NCI-H2081 (cell line): ENCODE measurements at regions not wholly inside any gene's neighbourhood (a gene's known extent, or its start where the extent isn't known, plus 50 kb on each side); places are given as distances from the start of the nearest gene placed in this dataset.

Experiments
- DNase-seq, 2 experiments: peaks; one replicate each; lab custom pipeline; 2025; lab: John Stamatoyannopoulos, UW

DNA sequence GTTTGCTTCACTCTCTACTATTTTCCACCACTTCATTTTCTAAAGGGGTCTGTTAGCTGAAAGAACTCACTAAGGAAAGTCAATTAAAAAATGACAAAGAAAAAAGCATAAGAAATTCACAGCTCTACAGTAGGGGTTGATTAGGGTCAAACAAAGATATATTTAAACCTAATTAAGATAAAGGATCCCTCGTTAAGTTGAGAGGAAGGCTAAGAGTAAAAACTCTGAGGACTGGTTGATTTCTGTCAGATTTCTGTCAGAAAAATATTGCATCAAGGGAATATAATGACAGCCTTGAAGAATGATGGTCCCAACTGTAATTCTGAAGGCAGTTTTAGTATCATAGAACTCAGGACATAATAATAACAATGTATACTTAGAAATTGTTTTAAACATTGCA lies 218.0 kb downstream of the QDPR start:
- DNase-seq = no peak

DNA sequence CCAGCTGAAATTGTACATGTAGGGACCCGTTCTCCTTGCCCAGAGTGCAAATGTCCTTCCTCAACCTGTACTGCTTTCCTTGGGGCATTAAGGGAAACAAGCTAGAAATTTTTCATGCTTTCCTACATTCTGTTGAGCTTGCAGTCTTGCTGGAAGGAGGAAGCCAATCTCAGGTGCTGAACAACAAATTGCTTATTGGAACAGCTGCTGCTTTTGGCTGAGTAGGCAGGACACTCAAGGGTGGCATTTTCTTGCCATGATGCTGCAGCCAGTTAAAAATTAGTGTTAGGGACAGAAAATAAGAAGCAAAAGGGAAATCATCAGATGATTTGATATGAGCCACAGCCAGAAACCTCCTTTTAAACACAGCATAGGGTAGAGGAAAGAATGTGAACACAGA lies 223.7 kb downstream of the QDPR start:
- DNase-seq = peak in 1 of 2 experiments; percentile 15

DNA sequence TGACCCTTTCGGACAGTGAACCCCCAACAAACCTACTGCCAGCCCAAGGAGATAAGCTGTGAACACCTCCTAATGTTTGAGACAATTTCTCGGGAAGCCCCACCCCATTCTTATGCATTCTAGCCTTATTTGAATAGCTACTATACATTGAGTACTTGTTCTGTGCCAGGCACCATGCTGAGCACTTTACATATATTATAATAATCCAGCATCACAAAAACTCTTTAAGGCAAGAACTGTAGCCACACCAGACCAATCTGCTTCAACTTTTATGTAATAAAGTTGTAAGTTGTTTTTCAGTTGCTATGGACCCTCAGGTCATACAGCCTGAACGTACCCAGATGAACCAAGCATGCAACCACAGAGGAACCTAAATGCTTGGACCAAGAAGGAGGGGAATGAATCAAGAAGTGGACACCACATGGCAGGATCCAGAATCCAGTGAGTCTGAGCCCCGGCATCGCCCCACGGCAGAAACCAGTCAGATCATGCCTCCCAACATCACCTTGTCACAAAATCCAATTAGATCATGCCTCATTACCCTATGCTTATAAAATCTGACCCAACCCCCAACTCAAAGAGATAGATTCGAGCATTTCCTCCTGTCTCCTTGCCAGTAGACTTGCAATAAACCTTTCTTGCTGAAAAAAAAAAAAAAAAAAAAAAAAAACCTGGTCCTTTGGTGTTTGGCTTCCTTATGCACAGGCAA lies 225.0 kb downstream of the QDPR start:
- DNase-seq = no peak

DNA sequence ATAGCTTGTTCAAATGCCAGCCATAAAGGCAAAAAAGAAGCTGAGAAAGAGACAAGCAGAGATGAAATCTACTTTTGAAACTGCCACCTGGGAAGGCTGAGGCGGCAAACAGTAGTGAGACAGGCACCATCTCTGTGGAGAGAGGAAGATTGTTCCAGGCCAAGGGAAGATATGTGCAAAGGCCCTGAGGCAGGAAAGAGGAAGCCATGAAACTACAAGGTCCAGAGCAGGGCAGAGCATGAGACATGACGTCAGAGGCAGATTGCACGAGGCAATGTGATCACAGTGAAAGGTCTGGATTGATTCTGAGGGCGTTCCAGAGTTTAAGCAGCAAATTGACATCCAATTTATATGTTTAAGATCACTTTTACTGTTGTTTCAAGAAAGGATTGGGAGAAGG lies 226.1 kb downstream of the QDPR start:
- DNase-seq = no peak

DNA sequence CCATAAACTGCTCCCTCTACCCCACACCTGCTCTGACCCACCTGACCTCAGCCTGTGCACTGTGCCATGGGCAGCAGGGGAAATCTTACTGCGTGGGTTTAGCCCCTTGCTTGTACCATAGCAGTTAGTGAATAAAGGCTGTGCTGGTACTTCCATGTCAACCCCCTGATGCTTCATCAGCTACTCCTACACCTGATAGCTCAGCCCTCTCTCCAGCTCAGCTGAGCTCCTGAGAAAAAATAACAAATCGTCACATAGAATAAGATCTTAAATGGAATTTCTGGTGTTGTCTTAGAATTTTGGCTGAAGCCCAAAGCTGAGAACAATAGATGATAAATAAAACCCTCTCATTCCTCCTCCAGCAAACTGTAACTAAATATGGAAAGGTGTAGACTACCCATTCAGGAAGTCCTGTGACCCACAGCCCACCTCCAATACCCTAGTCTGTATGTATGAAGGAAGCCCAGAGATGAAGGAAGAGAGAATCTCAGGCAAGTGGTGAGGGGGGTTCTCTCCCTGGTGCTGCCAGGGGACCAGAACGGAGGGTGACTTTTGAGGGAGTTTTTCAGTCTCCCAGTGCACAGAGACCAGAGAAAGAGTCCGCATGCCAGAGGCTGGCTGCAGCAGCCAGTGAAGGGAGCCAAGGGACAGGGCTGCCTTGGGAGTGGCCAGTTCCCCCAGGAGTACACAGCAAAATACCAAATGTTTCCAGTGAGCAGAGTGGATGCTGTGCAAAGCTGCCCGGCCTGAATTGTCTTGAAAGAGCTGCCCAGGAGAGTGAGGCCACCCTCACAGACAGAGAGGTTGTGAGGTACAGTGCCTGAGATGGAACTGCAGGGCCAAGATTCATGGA lies 227.3 kb downstream of the QDPR start:
- DNase-seq = no peak

DNA sequence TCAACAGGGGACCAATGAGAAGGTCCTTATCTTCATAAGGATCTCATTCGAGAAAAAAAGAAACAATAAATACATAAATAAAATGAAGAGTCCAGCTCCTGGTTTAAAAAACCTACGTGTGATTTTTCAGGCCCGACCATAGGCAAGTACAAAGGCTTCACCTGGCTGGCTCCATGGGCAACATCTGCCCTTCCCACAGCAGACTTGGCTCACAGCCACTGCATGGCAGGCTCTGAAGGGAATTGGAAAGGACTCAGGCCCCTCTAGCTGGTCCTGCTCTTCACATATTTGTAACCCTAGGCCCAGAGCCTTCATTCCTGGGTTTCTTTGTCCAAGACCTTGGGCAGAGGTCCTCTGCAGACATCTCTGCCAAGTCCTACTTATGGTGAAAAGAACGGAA lies 228.1 kb downstream of the QDPR start:
- peak in 1 of 2 experiments; percentile 46 for DNase-seq

DNA sequence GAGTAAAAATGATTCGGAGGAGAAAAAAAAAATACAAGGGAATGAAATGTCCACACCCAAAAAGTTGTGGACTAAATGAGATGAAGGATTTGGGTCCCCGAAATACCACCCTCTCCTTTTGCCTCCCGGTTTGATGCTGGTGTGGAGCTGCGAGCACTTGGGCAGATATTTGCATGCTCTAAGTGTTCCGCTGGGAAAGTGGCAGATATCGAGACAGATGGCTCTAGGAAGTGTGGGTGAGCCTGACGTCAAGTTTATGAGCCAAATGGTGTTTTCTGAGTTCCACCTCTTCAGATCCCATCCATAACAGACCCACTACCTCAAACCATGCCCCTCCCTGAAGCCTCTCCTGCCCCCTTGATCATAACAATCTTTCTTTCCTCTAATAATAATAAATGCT lies 228.6 kb downstream of the QDPR start:
- no peak for DNase-seq

DNA sequence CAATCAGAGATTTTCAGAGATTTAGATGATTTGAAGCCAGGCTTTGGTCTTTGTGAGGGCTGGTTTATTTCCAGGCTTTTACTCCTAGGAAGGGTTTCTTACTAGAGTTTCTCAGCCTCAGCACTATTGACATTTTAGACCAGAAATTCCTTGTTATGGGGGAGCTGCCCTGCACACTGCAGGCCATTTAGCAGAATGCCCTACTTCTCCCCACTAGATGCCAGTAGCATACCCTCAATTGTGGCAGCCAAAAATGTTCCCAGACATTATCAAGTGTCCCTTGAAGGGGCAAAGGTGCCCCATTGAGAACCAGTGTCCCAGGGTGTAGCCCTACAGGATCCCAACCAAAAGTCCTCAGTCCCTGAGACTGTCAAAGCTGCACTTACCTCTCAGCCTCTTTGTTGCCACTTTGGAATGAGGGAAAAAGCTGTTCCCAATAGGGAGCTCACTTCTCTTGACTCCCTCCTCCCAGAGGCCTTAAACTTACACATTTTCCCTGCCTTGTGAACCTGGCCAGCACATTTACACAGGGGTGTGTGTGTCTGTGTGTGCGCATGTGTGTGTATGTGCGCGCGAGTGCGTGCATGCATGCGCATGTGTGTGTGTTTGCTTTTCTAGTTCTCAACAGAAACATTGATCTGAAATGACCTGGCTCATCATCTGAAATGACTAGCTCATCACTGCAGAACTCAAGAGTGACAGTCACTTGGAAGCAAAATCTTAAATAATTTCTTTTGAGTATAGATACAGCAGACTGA lies 231.4 kb downstream of the QDPR start:
- DNase-seq = no peak

DNA sequence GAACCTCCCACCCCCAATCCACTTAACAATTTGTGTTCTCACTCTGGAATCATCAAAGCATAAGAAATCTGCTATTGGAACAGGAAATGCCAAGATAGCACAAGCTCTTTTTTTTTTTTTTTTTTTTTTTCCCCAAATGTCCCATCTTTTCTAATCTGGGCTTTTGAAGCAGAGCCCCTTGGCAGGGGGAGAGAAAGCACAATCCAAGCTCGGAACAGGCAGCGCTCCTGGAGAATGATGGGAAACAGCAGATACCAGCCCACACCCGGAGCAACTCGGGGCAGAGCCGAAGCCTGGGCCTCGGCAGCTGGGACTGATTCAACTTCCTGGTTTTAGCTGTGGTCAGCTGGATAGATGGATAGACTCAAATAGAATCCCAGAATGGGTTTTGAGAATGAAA lies 235.1 kb downstream of the QDPR start:
- DNase-seq = no peak

DNA sequence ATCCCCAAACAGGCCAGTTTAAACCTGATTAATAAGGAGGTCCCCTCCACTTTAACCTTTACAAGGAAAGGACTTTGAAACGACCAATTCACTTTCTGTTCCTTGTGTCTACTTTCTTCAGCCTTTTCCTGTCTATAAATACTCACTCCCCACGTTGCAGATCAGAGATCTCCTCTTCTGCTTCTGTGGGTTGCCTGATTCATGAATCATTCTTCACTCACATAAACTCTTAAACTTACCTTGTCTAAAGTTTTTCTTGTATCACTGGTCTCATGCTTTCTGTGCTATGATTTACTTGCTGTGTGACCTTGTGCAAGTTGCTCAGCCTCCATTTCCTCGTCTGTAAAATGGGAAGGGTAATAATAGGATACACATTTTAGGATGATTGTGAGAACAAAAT lies 236.1 kb downstream of the QDPR start:
- no peak for DNase-seq

DNA sequence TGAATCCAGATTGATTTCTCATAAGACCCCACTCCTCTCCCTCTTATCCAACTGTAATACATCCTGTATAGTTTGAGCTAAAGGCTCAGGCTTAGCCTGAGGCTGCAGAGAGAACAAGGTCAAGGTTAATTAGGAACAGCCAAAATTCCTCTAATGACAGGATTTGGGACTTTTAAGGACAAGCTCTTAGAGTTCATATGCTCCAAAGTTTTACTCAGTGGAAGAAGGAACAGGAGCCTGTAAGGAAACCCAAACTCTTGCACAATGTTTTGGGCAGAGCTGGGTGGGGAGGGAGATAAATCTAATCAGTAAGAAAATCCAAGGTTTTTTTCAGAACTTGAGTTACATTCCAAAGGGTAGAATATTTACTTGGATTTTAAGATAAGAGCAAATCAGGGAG lies 238.8 kb downstream of the QDPR start:
- DNase-seq = no peak

DNA sequence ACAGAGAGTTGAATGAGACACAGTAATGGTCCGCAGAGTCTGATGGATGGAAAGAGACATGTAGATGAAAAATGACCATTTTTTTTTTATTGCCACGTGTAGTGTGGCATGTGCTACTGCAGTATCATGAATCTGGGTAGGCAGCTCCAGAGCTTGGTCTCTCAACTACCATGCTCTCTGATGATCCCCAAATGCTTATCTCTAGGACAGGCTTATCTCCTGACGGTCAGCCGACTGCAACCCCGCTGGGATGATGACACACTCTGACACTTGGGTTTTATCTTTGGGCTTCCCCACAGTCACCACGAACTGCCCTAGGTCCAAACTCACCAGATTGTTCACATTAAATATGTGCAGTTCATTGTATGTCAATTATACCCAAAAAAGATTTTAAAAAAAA lies 239.7 kb downstream of the QDPR start:
- DNase-seq = no peak

DNA sequence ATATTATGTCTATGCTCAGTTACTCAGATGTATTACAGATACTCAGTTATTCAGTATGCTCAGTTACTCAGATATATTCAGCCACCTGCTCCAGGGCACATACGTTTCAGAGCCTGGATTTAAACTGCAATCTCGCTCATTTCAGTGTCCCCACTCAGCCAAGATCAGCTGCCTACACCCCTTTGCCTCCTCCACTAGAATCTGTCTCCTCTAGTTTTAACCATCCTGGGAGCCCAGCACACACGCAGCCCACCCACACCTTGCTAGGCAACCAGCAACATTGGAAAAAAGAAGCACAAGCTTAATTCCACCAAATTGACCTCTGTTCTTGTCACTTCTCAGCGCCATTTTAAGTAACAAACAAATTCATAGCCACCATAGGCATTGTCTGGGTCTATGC lies 246.2 kb downstream of the QDPR start:
- no peak for DNase-seq

DNA sequence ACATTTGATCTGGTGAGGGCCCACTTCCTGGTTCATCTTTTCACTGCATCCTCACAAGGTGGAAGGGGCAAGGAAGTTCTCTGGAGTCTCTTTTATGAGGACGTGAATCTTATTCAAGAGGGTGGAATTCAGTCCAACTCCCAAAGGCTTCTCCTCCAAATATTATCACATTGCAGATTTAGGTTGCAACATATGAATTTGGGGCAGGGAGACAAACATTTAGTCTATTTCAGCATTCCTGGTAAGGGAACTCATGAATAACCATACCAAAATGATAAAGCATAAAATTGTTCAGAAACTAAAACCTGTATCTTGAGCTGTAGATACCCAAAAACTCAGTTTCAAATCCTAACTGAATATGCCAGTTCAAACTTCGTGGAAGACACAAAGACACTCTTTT lies 246.8 kb downstream of the QDPR start:
- DNase-seq = no peak

DNA sequence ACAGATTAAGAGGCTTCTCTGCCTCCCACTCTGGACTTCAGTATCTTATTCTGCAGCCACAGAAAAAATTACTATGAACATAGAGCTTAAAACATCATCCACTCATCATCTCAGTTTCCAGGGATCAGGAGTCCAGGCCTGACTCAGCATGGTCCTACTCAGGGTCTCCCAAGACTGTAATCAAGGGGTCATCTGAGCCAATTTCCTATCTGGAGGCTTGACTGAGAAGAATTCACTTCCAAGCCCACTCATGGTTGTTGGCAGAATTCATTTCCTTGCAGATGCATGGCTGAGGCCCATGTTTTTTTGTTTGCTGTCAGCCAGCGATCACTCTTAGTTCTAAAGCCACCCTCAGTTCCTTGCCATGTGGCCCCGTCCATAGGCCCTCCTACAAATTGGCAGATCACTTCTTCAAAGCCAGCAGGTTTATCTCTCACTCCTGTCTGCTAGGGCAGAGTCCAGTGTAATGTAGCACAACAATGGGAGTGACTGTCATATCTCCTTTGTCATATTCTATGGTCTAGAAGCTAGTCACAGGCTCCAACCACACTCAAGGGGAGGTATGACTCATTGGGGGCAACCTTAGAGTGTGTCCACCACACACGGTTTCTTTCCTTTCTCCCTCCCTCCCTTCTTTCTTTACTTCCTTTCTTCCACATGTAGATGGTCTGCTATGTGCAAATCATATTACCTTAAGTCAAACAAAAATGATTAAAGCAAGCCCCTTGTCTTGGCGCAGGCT lies 251.6 kb downstream of the QDPR start:
- DNase-seq = no peak

DNA sequence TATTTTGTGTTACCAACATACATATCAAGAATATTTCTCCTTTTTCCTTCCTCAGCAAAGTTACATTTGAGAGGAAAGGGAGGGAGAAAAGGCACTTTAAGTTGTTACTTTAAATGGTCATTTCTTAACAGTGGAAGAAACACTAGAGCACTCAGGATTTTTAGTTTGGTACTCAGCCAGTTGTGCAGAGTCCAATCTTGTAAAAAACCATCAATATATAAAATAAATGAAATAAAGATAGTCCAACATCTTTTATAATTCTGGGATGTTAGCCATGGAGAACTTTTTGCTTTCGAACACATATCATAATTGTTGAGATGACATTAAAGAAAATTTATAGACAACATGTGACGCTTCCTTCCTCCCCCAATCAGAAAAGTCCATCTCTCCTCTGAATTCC lies 253.8 kb downstream of the QDPR start:
- DNase-seq = no peak

DNA sequence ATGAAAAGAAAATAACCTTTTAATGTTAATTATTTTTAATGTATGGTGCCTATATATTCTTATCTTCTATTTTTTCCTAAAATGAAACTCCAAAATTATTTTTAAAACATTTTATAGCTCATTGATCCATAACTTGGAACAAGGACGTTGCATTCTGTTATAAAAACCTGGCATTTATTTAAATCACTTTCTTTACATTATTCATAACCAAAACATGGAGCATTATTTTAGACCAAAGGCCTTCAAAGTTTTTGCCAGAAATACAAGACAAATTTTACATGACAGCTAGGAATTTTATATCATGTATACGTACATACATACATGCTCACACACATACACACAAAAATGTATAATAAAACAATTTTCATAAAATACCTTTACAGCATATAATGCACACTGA lies 259.8 kb downstream of the QDPR start:
- DNase-seq = no peak

DNA sequence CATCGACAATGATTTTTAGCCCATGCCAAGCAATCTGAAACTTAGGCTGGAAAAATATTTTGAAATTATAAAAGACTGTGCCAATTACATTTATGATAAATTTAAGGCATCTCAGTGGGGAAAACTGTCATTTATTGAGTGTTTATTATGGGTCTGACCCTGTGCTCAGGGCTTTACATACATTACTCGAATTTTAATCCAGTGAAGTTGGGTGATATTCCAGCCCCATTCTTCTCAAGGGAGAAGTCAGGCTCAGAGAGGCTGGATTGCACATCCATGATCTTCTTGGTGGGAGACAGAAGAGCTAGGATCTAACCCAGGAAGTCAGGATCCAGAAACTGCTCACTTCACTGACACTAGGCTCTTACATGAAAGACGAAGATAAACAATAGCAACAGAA lies 260.8 kb downstream of the QDPR start:
- DNase-seq = no peak

DNA sequence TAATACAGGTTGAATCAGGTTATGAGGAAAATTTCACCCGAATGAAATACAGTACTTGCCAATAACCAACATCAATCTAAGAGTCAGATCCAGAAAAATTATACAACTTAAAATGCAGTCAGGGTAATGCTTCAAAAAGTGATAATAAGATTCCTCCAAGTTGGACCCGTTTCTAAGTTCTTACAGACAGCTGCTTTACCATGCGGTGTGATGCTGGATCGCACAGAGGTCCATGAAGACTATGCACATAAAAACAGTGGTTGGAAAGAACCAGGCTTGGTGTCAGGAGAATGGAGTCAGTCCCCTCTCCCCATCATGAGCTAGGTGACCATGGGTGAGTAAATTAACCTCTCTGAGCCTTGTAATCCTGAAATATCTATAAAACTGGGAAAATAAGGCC lies 261.3 kb downstream of the QDPR start:
- DNase-seq = no peak

DNA sequence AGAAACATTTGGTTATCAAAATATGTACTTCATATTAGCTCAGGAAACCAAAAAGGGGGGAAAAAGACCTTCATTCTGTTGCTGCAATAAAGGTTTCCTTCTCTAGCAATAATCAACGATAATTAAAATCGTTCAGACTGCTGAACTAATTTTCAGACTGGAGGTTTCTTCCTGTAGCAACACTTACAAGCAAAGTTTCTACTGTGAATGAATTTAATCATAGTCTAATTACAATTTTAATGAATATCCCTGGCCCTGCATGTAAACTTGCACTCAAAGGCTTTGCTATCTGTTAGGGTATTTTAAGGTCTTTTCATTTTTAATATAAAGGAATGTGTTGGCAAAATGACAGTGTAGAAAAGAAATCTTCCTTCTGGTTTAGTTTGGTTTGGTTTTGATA lies 265.2 kb downstream of the QDPR start:
- no peak for DNase-seq

DNA sequence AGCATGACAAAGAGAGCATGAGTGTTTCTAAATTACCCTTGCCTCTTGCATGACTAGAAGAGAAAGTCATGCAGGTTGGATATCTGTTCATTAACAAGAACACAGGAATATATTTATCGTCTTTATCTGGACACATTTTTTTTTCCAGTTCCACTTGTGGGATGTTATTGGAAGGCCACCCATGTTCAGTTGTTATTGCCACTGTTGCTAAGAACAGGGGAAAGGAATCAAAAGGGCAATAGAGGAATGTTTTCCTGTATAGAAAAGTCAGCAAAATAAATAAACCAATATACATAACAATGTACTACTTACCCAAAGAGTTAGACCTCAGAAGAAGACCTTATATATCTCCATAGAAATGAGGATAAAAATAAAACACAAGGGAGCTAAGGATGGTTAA lies 270.1 kb downstream of the QDPR start:
- DNase-seq = no peak

DNA sequence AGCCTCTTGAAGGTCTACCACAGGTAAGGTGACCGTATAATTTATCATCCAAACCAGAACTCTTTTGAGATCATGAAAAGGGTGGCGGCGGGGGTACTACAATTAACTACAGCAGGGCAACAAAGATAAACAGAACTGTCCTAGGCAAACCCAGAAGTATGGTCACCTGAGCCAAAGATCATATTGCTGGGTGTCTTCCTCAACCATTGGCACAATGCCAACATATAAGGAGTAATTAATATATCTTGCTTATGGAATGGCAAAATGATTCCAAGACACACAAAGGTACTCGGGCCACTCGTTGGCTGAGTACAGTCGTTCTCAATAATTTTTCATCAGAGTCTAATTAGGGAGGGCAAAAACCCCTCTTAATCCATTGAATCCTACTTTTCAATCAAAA lies 273.3 kb downstream of the QDPR start:
- DNase-seq = no peak
